Retina (tissue), 1 donor: ENCODE measurements at regions not wholly inside any gene's neighbourhood (a gene's known extent, or its start where the extent isn't known, plus 50 kb on each side); places are given as distances from the start of the nearest gene placed in this dataset.
"Not testable (repeated sequence)": the region's sequence is repeated elsewhere in the genome, so short reads cannot be mapped to it uniquely, and the experiment has no call there.

Source experiments
- DNase-seq: peaks from one replicate; pipeline ENCODE4 v3.0.0-alpha.2; 2016

DNA sequence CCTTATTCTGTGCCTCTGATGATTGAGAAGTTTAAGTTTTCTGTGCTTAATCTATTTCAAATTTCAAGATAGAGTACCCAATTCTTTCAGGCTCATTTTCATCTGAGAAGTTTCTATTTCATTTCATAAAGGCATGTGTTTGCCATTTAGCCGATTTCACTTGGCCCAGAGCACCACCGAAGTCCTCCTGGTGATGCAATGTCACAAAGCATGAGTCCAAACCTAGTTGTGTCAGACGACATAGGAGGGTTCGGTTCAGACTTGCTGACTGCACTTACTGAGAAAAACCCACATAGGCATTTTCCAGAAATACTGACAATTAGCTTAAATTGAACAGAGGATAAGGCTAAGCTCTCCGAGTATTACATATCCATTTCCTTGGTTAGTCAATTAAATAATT is 152.4 kb upstream of the FAR2 start:
- DNase-seq, result no peak

GRCh38 chr12:28998662-28999120 is 150.4 kb upstream of the FAR2 start:
- peak; percentile 7 for DNase-seq

DNA sequence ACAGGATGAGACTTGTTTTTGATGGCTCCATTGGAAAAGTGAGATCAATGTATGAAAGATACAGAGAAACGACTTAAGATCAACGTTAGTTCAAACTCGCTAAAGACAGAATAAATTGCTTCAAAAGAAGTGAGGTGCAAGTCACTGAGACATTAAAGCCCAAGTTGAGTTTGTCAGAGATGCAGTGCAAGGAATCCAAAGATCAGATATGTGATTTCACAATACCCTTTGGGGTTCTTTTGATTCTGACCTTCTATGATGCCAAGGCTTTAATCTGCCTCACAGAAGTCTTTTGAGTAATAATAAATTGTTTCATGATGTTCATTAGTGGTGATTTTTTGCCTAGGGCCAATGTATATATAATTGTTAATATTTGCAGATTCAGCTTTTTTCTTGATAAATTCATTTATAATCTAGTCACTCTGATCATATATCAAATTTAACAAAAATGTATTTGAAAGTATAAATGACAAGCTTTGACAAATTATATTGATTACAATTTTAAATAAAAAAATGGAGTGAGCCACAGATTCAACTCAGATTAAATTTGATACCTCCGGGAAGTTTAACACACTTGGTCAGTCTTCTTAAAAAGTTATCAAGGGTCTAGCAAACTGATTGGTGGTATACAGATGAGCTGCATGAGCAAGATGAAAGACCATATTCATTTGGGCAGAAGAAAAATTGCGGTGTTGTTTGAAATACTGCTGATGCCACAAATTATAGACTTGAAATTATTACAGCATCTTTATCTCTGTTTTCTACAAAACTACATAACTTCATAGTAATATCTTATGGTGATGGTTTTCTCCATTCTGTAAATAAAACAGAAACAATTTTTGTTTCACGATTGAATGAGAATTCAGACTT is 144.8 kb upstream of the FAR2 start:
- DNase-seq, result no peak

DNA sequence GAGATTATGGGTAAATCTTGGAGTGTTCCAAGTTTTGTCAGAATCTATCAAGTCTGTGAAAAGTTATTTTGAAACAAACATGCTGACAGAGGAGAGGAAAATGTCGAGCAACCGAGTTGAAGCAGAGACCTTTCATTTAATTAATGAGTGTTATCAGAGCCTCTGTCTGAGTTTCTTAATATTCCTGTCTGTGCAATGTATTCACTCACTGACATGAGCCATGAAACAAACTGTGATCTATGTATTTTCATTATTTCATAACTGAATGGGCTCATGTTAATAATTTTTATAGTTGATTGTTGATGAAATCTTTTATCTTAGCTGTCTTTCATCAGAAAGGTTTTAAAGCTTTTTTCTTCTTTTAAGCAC is 144.2 kb upstream of the FAR2 start:
- DNase-seq, result no peak

DNA sequence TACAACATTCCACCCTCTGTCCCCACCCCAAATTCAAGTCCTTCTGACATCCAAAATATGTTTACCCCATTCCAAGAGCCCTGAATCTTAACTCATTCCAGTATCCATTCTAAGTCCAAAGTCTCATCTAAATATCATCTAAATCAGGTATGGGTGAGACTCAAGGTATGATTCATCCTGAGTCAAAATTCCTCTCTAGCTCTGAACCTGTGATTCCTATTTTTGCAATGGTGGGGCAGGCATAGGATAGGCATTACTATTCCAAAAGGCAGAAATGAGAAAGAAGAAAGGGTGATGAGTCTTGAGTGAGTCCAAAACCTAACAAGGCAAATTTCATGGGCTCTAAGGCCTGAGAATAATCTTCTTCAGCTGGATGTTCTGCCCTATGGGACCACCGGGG is 140.3 kb upstream of the FAR2 start:
- DNase-seq, result no peak

- DNase-seq, result no peak
These were observed 136.4 kb upstream of the FAR2 start for GRCh38 chr12:29012673-29013072.

DNA sequence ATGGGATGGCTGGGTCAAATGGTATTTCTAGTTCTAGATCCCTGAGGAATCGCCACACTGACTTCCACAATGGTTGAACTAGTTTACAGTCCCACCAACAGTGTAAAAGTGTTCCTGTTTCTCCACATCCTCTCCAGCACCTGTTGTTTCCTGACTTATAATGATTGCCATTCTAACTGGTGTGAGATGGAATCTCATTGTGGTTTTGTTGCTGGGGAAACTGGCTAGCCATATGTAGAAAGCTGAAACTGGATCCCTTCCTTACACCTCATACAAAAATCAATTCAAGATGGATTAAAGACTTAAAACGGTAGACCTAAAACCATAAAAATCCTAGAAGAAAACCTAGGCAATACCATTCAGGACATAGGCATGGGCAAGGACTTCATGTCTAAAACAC is 131.5 kb upstream of the FAR2 start:
- DNase-seq, result not testable (repeated sequence)

GRCh38 chr12:29023436-29024076 is 125.5 kb upstream of the FAR2 start:
- DNase-seq, result no peak

- DNase-seq, result no peak
These were observed 125.0 kb upstream of the FAR2 start for GRCh38 chr12:29024117-29024516.

DNA sequence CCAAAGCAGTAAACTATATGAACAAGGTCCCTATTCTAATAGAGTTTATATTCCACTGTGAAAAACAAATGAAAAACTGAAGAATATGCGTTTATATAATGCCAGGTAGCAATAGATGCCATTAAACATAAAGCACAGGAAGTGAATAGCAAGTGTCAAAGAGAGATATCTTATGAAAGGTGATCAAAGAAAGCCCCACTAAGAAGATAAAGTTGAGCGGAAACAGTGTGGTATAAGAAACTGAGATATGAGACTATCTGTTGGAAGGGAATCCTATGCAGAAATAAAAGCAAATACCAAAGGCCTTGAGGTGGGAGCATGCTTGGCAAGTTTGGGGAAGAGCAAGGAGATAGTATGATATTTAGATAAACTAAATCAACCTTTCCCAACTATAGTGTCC is 123.1 kb upstream of the FAR2 start:
- no peak for DNase-seq

DNA sequence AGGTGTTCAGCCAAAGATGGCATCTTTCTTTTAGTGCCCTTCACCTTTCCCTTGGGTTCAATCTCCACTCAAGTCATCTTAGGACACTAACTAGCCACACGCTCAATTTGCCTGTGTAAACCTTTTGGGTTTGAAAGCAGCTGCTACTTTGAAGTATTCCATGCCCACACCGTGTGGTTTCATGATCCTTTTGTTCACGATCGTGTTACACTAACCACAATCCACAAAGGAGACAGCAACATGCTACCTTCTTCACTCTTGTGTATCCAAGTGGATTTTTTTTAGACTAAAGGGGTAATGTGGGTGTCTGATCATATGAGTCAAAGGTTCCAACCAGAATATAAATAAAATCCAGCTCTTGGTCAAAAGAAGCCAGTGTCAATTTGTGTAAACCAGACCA is 122.7 kb upstream of the FAR2 start:
- no peak for DNase-seq

DNA sequence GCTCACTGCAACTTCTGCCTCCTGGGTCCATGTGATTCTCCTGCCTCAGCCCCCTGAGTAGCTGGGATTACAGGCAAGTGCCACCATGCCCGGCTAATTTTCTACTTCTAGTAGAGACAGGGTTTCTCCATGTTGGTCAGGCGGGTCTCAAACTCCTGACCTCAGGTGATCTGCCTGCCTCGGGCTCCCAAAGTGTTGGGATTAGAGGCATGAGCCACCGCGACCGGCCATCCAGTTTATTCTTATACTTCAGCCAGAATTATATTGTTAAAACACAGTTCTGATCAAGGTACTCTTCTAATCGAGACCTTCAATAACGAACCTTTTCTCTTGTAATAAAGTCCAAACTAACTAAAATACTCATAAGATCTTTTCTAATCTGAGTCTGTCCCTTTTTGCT is 119.6 kb upstream of the FAR2 start:
- not testable (repeated sequence) for DNase-seq

GRCh38 chr12:29030006-29030405 is 119.1 kb upstream of the FAR2 start:
- no peak for DNase-seq

- no peak for DNase-seq
These were observed 116.6 kb upstream of the FAR2 start for GRCh38 chr12:29032446-29032845.

- DNase-seq, result no peak
These were observed 115.6 kb upstream of the FAR2 start for GRCh38 chr12:29033519-29033918.

GRCh38 chr12:29035112-29035511 is 114.0 kb upstream of the FAR2 start:
- no peak for DNase-seq

GRCh38 chr12:29039013-29039412 is 110.1 kb upstream of the FAR2 start:
- DNase-seq, result no peak

- no peak for DNase-seq
These were observed 107.5 kb upstream of the FAR2 start for GRCh38 chr12:29041621-29042020.

GRCh38 chr12:29043069-29043468 is 106.0 kb upstream of the FAR2 start:
- DNase-seq, result no peak

GRCh38 chr12:29044799-29045198 is 104.3 kb upstream of the FAR2 start:
- DNase-seq, result no peak

DNA sequence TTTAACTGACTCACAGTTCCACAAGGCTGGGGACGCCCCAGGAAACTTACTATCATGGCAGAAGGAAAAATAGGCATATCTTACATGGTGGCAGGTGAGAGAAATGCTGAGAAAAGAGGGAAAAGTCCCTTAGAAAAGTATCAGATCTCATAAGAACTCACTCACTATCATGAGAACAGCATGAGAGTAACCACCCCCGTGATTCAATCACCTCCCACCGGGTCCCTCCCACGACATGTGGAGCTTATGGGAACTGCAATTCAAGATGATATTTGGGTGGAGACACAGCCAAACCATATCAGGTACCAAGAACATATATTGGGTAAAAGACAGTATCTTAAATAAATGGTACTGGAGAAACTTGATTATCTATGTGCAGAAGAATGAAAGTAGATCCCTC is 100.3 kb upstream of the FAR2 start:
- no peak for DNase-seq

GRCh38 chr12:29050503-29050902 is 98.6 kb upstream of the FAR2 start:
- DNase-seq, result no peak

GRCh38 chr12:29051221-29051620 is 97.9 kb upstream of the FAR2 start:
- no peak for DNase-seq

- DNase-seq, result no peak
These were observed 95.5 kb upstream of the FAR2 start for GRCh38 chr12:29053567-29053966.
